Loucy (cell line): ENCODE measurements at regions not wholly inside any gene's neighbourhood (a gene's known extent, or its start where the extent isn't known, plus 50 kb on each side); places are given as distances from the start of the nearest gene placed in this dataset.

Source experiments
- H2AFZ ChIP-seq: fragments of 200-600 bp; sonication (generic); 2 replicates; pipeline ENCODE4 v1.6.0; 2016; ENCODE audit warnings: antibody characterized with exemption, mild to moderate bottlenecking, low read length, moderate library complexity
- H3F3A ChIP-seq: fragments of 200-600 bp; 2 replicates; pipeline ENCODE4 v1.6.0; 2016; ENCODE audit warnings: antibody characterized with exemption, low read depth, mild to moderate bottlenecking
- H3K27me3 ChIP-seq: fragments of 200-600 bp; sonication (generic); 2 replicates; pipeline ENCODE4 v1.6.1; 2014; ENCODE audit warnings: low read length, mild to moderate bottlenecking; ENCODE audit not compliant: insufficient read depth, poor library complexity, severe bottlenecking
- H3K36me3 ChIP-seq: fragments of 200-600 bp; sonication (generic); 2 replicates; pipeline ENCODE4 v1.6.1; 2016; ENCODE audit warnings: low read length; ENCODE audit not compliant: insufficient read depth
- H3K4me1 ChIP-seq: fragments of 200-600 bp; sonication (generic); 2 replicates; pipeline ENCODE4 v1.5.1; 2014; ENCODE audit warnings: low read length, mild to moderate bottlenecking; ENCODE audit not compliant: insufficient read depth, poor library complexity, severe bottlenecking
- H3K4me2 ChIP-seq: fragments of 200-600 bp; sonication (generic); 2 replicates; pipeline ENCODE4 v1.6.0; 2014; ENCODE audit warnings: antibody characterized with exemption, low read length, low read depth, mild to moderate bottlenecking; ENCODE audit not compliant: poor library complexity, severe bottlenecking
- H3K4me3 ChIP-seq: fragments of 200-600 bp; sonication (generic); 2 replicates; pipeline ENCODE4 v1.5.1; 2014; ENCODE audit warnings: low read length, mild to moderate bottlenecking, mixed read lengths; ENCODE audit not compliant: poor library complexity, severe bottlenecking
- H3K79me2 ChIP-seq: fragments of 200-600 bp; sonication (generic); 2 replicates; pipeline ENCODE4 v1.6.1; 2014; ENCODE audit warnings: low read length; ENCODE audit not compliant: insufficient read depth
- H3K9ac ChIP-seq: fragments of 200-600 bp; sonication (generic); 2 replicates; pipeline ENCODE4 v1.6.0; 2014; ENCODE audit warnings: mild to moderate bottlenecking, low read depth, low read length, moderate library complexity; ENCODE audit not compliant: poor library complexity, severe bottlenecking
- H3K9me2 ChIP-seq: fragments of 200-600 bp; sonication (generic); replicated peaks from 2 replicates; pipeline ENCODE4 v1.6.1; 2016; ENCODE audit warnings: low read depth, low read length, mixed read lengths
- H3K9me3 ChIP-seq: fragments of 200-600 bp; sonication (generic); 2 replicates; pipeline ENCODE4 v1.6.1; 2014; ENCODE audit warnings: mild to moderate bottlenecking, antibody characterized with exemption, low read length, low read depth; ENCODE audit not compliant: insufficient read depth
- H4K20me1 ChIP-seq: fragments of 200-600 bp; sonication (generic); 2 replicates; pipeline ENCODE4 v1.6.0; 2014; ENCODE audit warnings: antibody characterized with exemption, low read length, mild to moderate bottlenecking; ENCODE audit not compliant: insufficient read depth, poor library complexity, severe bottlenecking
- CTCF ChIP-seq: fragments of 200-600 bp; sonication (generic); conservative IDR thresholded peaks from 2 replicates; pipeline ENCODE4 v1.5.1; 2014; ENCODE audit warnings: mild to moderate bottlenecking, antibody characterized with exemption, low read length
- EZH2phosphoT487 ChIP-seq: fragments of 200-600 bp; IDR thresholded peaks from 2 replicates; pipeline ENCODE4 v1.6.1; 2018; ENCODE audit warnings: antibody characterized with exemption, mild to moderate bottlenecking, moderate library complexity, borderline replicate concordance

GRCh38 chr22:25363474-25363873, 144.0 kb downstream of the CRYBB2 start:
- H3K36me3 ChIP-seq: peaks cover 84% of the 10 kb centered on the region; the same call in 1 of the 2 replicates
- H3K4me2 ChIP-seq: no peak overlapping the region
- H3K79me2 ChIP-seq: peaks cover 74% of the 10 kb centered on the region

GRCh38 chr22:25364281-25364680, 144.8 kb downstream of the CRYBB2 start:
- H3K4me2 ChIP-seq: no peak overlapping the region
- H3K9ac ChIP-seq: no peak overlapping the region
- TF ChIP-seq CTCF: no peak
- no peak for TF ChIP-seq EZH2phosphoT487
- H3K9me2 ChIP-seq: no peaks in the 10 kb centered on the region
- H3K27me3 ChIP-seq: no peaks in the 10 kb centered on the region
- H3K4me3 ChIP-seq: no peak overlapping the region
- H3K9me3 ChIP-seq: no peaks in the 10 kb centered on the region
- peaks cover 82% of the 10 kb centered on the region for H3K79me2 ChIP-seq
- H4K20me1 ChIP-seq: peaks cover 60% of the 10 kb centered on the region
- H3F3A ChIP-seq: no peaks in the 10 kb centered on the region
- no peaks in the 10 kb centered on the region for H3K4me1 ChIP-seq
- H2AFZ ChIP-seq: no peak overlapping the region
- peaks cover 84% of the 10 kb centered on the region; the same call in 1 of the 2 replicates for H3K36me3 ChIP-seq

More at GRCh38 chr22:25363474-25363873, 144.0 kb downstream of the CRYBB2 start:
- H3F3A ChIP-seq: no peaks in the 10 kb centered on the region
- H3K9me2 ChIP-seq: no peaks in the 10 kb centered on the region
- peaks cover 53% of the 10 kb centered on the region for H4K20me1 ChIP-seq
- no peak overlapping the region for H2AFZ ChIP-seq
- no peaks in the 10 kb centered on the region for H3K27me3 ChIP-seq
- H3K4me1 ChIP-seq: no peaks in the 10 kb centered on the region
- no peak overlapping the region for H3K9ac ChIP-seq
- no peak overlapping the region for H3K4me3 ChIP-seq
- TF ChIP-seq EZH2phosphoT487: no peak
- no peak for TF ChIP-seq CTCF
- no peaks in the 10 kb centered on the region for H3K9me3 ChIP-seq

GRCh38 chr22:25364736-25365241, 145.3 kb downstream of the CRYBB2 start:
- H3K4me2 ChIP-seq: no peak overlapping the region
- H2AFZ ChIP-seq: no peak overlapping the region
- peaks cover 86% of the 10 kb centered on the region for H3K79me2 ChIP-seq
- no peak overlapping the region for H3K9ac ChIP-seq
- no peaks in the 10 kb centered on the region for H3K9me3 ChIP-seq
- H3F3A ChIP-seq: no peaks in the 10 kb centered on the region
- peaks cover 84% of the 10 kb centered on the region; the same call in 1 of the 2 replicates for H3K36me3 ChIP-seq
- H3K27me3 ChIP-seq: no peaks in the 10 kb centered on the region
- no peak overlapping the region for H3K4me3 ChIP-seq
- no peaks in the 10 kb centered on the region for H3K9me2 ChIP-seq
- H4K20me1 ChIP-seq: peaks cover 63% of the 10 kb centered on the region
- TF ChIP-seq CTCF (no peak), EZH2phosphoT487 (no peak)
- no peaks in the 10 kb centered on the region for H3K4me1 ChIP-seq
